MCF 10A (cell line): ENCODE measurements at regions not wholly inside any gene's neighbourhood (a gene's known extent, or its start where the extent isn't known, plus 50 kb on each side); places are given as distances from the start of the nearest gene placed in this dataset.

Experiments
- BruUV-seq: library from RNA; stranded (reverse); fragments of 400-500 nt; replicated peaks from 2 replicates; lab custom pipeline; 2021; lab: Mats Ljungman, UMichigan
- CTCF ChIA-PET: fragments of 300-600 bp; sonication (Branson Sonifier 250); formaldehyde crosslinking; extraction: SDS; loops from one replicate; lab custom pipeline; 2021; ENCODE audit warnings: antibody characterized with exemption, inconsistent platforms; lab: Yijun Ruan, JAX
- POLR2A ChIA-PET: fragments of 300-600, 350-650 bp; sonication (Branson Sonifier 250); formaldehyde crosslinking; extraction: SDS; loops from one replicate; lab custom pipeline; 2020; ENCODE audit warnings: antibody characterized with exemption, inconsistent platforms; lab: Yijun Ruan, JAX
- DNase-seq: peaks from one replicate; pipeline ENCODE4 v3.0.0-alpha.2; 2018; ENCODE audit not compliant: unreplicated experiment
- H3K27ac Mint-ChIP-seq: one replicate; pipeline ENCODE4 v1.8.0; 2022; ENCODE audit warnings: mild to moderate bottlenecking, low read depth, mixed read lengths; ENCODE audit not compliant: unreplicated experiment
- H3K27me3 Mint-ChIP-seq: one replicate; pipeline ENCODE4 v1.8.0; 2022; ENCODE audit warnings: mixed read lengths; ENCODE audit not compliant: insufficient read depth, unreplicated experiment
- H3K36me3 Mint-ChIP-seq: one replicate; pipeline ENCODE4 v1.8.0; 2022; ENCODE audit warnings: mild to moderate bottlenecking, moderate library complexity, mixed read lengths; ENCODE audit not compliant: insufficient read depth, unreplicated experiment
- H3K4me1 Mint-ChIP-seq: one replicate; pipeline ENCODE4 v1.8.0; 2022; ENCODE audit warnings: mixed read lengths; ENCODE audit not compliant: insufficient read depth, unreplicated experiment
- H3K4me3 Mint-ChIP-seq: one replicate; pipeline ENCODE4 v1.8.0; 2022; ENCODE audit warnings: mild to moderate bottlenecking, moderate library complexity, mixed read lengths; ENCODE audit not compliant: unreplicated experiment
- H3K9me3 Mint-ChIP-seq: one replicate; pipeline ENCODE4 v1.8.0; 2022; ENCODE audit warnings: mixed read lengths; ENCODE audit not compliant: unreplicated experiment
- CTCF ChIP-seq: fragments of 200-600 bp; IDR thresholded peaks from one replicate; pipeline ENCODE4 v1.8.0; 2022; ENCODE audit warnings: antibody characterized with exemption, mild to moderate bottlenecking; ENCODE audit not compliant: unreplicated experiment
- intact Hi-C: fragments of 100-400 bp; cut with micrococcal nuclease; formaldehyde crosslinking; loops from 2 replicates; pipeline ENCODE4 v1.14.1; 2022

DNA sequence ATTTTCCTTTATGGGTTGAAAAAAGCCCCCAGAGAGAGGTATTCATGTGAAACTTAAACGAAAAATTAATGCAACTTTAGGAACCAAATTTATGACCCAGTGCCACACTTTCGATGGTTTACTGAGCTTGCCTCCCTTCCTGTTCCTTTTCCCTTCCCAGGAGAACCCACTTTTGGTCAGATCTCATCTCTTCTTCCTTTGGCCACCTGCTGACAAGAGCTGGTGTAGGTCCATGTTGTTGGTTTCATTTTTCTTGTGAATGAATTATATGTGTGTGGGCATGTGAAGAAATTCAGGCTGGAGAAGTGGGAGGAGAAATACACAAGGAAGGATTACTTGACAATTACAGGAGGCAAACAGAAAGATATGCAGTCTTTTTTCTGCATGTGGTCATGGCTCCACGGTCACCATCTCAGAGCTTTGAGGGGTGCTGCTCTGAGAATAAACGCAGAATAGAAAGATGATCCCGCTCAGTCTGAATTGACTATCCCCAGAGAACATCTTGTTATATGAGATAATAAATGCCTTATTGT, 111.3 kb upstream of the TCF4 start:
- ChIA-PET CTCF (interaction anchor here (0.6 kb wide), 1 partner anchor 1242 kb away, joined by 4 read pairs; no protein-coding TSS in a partner anchor), POLR2A (no interaction called here)
- no peak for DNase-seq
- Mint-ChIP-seq H3K9me3 (no peaks in the 10 kb centered on the region), H3K27me3 (no peaks in the 10 kb centered on the region), H3K36me3 (no peaks in the 10 kb centered on the region), H3K27ac (no peak overlapping the region), H3K4me1 (peaks cover 2% of the 10 kb centered on the region), H3K4me3 (no peak overlapping the region)
- no TSS peak for BruUV-seq
- TF ChIP-seq CTCF: no peak
- intact Hi-C loops: no loop called here

- intact Hi-C loops: no loop called here
- Mint-ChIP-seq H3K4me1 (peaks cover 5% of the 10 kb centered on the region), H3K36me3 (no peaks in the 10 kb centered on the region), H3K27me3 (no peaks in the 10 kb centered on the region), H3K4me3 (no peak overlapping the region), H3K9me3 (no peaks in the 10 kb centered on the region), H3K27ac (no peak overlapping the region)
- ChIA-PET POLR2A (no interaction called here), CTCF (no interaction called here)
- no peak for DNase-seq
- no TSS peak for BruUV-seq
- no peak for TF ChIP-seq CTCF
Observed at GRCh38 chr18:55696811-55697210, 108.8 kb upstream of the TCF4 start.

DNA sequence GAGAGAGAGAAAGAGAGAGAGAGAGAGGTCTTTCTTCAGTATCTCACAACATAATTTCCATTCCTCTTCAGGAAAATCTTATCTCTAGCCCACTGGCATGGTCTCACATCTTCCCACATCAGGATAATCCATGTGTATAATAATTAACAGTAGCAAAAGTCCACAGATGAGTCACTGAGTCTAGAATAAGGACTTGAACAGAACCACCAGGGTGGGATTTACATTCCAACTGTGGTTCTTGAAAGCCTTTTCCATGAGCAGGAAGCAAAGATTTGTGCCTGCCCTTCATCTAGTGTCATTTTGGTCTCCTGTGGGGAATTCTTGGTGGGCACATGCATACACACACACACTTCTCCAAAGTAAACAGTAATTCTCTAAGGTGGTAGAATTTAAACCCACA, 107.1 kb upstream of the TCF4 start:
- no peak for DNase-seq
- BruUV-seq: no TSS peak
- H3K4me3 Mint-ChIP-seq: no peak overlapping the region
- ChIA-PET POLR2A (no interaction called here), CTCF (no interaction called here)
- no peak overlapping the region for H3K27ac Mint-ChIP-seq
- H3K36me3 Mint-ChIP-seq: no peaks in the 10 kb centered on the region
- intact Hi-C loops: no loop called here
- H3K27me3 Mint-ChIP-seq: no peaks in the 10 kb centered on the region
- TF ChIP-seq CTCF: no peak
- peaks cover 5% of the 10 kb centered on the region for H3K4me1 Mint-ChIP-seq
- H3K9me3 Mint-ChIP-seq: no peaks in the 10 kb centered on the region

- CTCF ChIA-PET: interaction anchor here (0.6 kb wide), 1 partner anchor 369 kb away, joined by 3 read pairs; no protein-coding TSS in a partner anchor
- H3K36me3 Mint-ChIP-seq: no peaks in the 10 kb centered on the region
- POLR2A ChIA-PET: no interaction called here
- H3K27me3 Mint-ChIP-seq: no peaks in the 10 kb centered on the region
- no peaks in the 10 kb centered on the region for H3K9me3 Mint-ChIP-seq
- BruUV-seq: no TSS peak
- H3K4me3 Mint-ChIP-seq: no peak overlapping the region
- TF ChIP-seq CTCF: no peak
- intact Hi-C loops: no loop called here
- DNase-seq: peak; percentile 59
- H3K4me1 Mint-ChIP-seq: peaks cover 5% of the 10 kb centered on the region
- H3K27ac Mint-ChIP-seq: no peak overlapping the region
Observed at GRCh38 chr18:55694291-55694690, 106.3 kb upstream of the TCF4 start.
